Ovary (tissue), 3 donors: ENCODE measurements at regions not wholly inside any gene's neighbourhood (a gene's known extent, or its start where the extent isn't known, plus 50 kb on each side); places are given as distances from the start of the nearest gene placed in this dataset.

Source experiments
- EP300 ChIP-seq: sonication (generic); formaldehyde crosslinking; IDR thresholded peaks from one replicate; pipeline ENCODE4 v1.6.1; 2017; ENCODE audit warnings: antibody characterized with exemption
- POLR2A ChIP-seq: fragments of 450-650 bp; IDR thresholded peaks from one replicate; pipeline ENCODE4 v1.6.1; 2017; ENCODE audit warnings: antibody characterized with exemption, mild to moderate bottlenecking, moderate library complexity
- TF ChIP-seq, protein P1 (sequence below), 3 donors: fragments of 450-650 bp in 2 of 3; fragments of 200-600 bp in 1 of 3; IDR thresholded peaks; one replicate each; pipeline versions ENCODE4 v1.5.1 to v1.8.0; 2016 to 2022; ENCODE audit warnings: antibody characterized with exemption in 3 of 3, mild to moderate bottlenecking in 1 of 3
- donor health status: DM: no; HTN: no; CAD: no.

DNA sequence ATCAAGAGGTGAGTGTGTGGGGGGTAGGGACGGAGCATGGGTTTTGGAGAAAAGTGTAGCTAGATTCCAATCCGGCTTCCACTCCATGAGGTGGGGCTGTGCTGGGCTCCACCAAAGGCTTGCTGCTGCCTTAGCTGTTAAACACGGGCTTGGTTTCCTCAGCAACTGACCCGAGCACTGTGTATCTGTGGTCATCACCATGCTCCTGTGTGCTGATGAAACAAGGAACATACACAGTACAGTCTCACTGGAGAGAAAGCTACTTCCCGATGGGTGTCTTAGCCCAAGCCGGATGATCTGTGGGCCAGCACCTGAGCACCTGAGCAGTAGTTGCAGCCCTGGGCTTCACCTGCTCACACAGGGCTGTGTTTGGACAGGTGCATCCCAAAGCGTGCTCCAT lies 52.9 kb upstream of the VRK1 start:
- TF ChIP-seq EP300: no peak
- TF ChIP-seq, protein P1, sequence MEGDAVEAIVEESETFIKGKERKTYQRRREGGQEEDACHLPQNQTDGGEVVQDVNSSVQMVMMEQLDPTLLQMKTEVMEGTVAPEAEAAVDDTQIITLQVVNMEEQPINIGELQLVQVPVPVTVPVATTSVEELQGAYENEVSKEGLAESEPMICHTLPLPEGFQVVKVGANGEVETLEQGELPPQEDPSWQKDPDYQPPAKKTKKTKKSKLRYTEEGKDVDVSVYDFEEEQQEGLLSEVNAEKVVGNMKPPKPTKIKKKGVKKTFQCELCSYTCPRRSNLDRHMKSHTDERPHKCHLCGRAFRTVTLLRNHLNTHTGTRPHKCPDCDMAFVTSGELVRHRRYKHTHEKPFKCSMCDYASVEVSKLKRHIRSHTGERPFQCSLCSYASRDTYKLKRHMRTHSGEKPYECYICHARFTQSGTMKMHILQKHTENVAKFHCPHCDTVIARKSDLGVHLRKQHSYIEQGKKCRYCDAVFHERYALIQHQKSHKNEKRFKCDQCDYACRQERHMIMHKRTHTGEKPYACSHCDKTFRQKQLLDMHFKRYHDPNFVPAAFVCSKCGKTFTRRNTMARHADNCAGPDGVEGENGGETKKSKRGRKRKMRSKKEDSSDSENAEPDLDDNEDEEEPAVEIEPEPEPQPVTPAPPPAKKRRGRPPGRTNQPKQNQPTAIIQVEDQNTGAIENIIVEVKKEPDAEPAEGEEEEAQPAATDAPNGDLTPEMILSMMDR (IDR thresholded peaks at IDR 0.05): no peak
- no peak for TF ChIP-seq POLR2A
